GM21786 (cell line): ENCODE measurements at regions not wholly inside any gene's neighbourhood (a gene's known extent, or its start where the extent isn't known, plus 50 kb on each side); places are given as distances from the start of the nearest gene placed in this dataset.

Experiments
- ATAC-seq: cut with Tn5 transposase; IDR thresholded peaks from one replicate; pipeline ENCODE4 v1.9.1; 2021; ENCODE audit not compliant: unreplicated experiment

DNA sequence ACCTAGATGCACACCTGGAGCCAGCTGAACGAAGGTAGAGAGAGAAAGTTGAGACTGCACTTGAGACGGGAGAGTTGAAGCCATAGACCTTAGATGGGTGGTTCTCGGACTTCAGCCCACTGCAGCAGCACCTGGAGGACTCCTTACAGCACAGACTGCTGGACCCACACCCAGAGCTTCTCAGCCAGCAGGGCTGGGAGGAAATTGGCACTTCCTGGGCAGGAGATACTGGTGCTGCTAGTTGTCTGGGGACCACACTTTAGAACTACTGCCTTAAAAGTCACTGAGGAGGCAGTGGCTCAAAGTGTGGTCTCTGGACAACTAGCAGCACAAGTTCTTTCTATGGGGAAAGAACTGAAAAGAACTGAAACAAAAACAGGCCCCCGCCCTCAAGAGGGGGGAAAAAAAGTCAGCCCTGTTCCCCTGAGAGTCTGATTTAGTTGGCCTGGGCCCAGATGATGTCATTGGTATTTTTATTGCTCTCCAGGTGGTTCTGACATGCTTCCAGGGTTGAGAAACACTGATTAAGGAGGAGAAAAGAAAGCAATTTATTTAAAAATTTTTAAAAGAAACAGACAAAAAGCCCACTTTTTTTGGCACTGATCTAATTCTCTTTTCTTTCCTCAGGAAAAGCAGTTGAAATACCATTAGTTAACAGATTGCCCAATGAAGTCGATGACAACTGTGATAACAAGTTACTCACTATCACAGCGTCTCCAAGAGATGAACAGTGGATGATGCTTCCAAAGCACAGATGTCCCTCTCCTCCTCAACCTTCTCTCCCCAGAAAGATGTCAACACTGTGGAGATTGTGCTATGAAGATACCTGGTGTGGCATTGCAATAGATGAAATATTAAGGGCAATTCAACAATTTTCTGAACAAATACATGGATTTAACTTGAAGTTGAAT is 73.6 kb upstream of the ADAMTS16 start:
- ATAC-seq, result peak; percentile 44

- ATAC-seq, result no peak
Measured at GRCh38 chr5:5069851-5070250, 70.3 kb upstream of the ADAMTS16 start.

- no peak for ATAC-seq
Measured at GRCh38 chr5:5071554-5071953, 68.6 kb upstream of the ADAMTS16 start.

- ATAC-seq, result no peak
Measured at GRCh38 chr5:5077236-5077635, 62.9 kb upstream of the ADAMTS16 start.

DNA sequence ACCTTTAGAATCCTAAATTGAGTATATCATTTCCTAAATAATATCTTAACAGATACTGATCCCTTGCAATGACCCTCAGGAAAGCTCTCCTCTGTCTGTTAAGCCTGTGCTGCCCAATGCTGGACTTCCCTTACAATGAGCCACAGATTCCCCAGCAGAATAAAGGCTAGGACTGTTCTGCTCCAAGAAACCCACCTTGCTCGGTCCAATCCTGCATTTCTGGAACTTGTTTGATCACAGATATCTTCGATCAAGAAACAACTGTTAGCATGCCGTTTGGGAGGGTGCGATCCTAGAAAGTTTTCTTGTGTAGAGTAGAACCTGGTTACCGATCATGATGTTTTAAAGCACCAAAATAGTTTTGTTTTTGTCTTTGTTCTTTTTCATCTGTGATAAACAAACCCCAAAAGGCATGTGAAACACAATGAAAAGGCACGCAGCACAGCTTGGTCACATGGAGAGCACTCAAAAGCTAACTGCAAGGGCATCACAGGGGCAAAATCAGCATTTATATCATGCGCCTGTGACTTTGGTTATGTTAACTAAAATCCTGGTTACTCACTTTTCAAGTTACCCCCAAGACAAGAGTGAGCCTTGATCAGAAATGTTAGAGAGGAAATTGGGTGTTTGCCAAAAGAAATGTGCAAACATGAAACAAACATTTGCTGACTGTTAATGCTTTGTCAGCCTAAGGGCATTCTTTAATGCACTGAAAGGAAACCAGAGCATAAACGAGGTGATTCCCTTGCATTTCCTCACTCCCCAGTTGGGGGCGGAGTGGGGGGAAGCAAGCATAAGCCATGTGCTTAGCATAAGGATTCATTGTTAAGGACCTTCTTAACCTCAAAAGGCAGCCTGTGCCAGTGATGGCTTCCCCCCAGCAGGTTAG is 61.9 kb upstream of the ADAMTS16 start:
- no peak for ATAC-seq

DNA sequence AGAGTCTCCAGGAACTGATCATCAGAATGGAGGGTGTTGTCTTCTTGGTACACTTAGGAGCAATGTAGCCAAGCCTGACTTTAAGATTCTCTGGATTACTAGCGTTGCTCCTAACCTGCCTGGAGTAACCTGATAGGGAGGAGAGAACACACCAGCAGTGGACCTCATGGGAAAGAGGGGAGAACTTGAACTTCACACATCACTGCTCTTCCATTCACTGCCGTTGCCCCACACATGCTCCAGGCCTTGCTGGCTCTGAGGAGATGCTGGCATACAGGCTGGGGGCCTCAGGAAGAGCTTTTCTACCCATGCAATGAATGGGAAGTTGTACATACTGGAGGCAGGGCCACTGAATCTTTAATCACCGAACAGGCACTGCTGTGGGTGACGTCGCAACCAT is 60.3 kb upstream of the ADAMTS16 start:
- no peak for ATAC-seq

- no peak for ATAC-seq
Measured at GRCh38 chr5:5080790-5081189, 59.3 kb upstream of the ADAMTS16 start.

DNA sequence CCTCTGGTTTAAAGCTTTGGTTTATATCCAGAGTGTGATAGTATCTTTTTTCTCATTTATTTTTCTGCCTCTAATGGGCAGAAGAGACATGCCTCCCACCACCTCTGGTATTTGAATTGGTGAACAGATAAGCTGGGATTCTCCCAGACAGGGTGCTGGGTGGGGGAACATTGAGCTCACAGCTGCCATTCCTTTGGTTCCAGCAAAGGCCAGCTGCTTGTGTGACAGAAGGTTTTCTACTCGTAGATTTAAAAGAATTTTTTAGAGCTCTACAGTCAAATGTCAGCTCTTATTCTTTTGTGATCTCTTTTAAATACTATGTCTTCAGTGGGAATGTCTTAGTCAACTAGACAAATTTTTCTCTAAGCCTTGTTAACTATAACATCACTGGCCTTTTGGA is 54.7 kb upstream of the ADAMTS16 start:
- ATAC-seq, result no peak

DNA sequence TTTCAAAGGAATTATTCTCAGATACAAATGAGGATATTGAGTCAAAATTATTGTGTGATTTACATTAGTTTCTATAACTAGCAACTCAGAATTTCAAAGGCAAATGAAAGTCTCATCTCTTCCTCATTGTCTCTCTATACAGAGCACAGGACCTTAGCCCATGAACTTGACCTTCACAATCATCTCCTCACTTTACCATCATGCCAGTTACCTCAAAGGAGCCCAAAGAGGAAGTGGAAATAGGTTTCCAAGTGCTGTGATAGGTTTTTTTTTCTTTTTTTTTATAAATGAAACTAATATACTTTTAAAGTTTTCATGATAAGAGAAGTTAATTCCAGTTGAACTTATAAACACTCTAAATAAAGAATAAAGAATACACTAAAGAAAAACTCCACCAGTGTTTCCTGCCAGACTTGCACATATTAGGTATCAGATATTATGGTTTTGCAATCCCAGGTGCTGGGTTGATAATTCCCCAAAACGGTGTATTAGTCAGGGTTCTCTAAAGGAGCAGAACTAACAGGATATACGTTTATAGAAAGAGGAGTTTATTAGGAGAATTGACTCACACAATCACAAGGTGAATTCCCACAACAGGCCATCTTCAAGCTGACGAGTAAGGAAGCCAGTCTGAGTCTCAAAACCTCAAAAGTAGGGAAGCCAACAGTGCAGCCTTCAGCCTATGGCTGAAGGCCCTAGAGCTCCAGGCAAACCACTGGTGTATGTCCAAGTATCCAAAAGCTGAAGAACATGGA is 50.1 kb upstream of the ADAMTS16 start:
- no peak for ATAC-seq
